ENCODE measurements at regions not wholly inside any gene's neighbourhood (a gene's known extent, or its start where the extent isn't known, plus 50 kb on each side); places are given as distances from the start of the nearest gene placed in this dataset.

- TF ChIP-seq POLR2A (IDR thresholded peaks at IDR 0.05; ENCODE audit: low read depth, low read length) (no peak), POLR2AphosphoS5 (IDR thresholded peaks at IDR 0.05; ENCODE audit: low read depth, low read length) (no peak), POU2F2 (IDR thresholded peaks at IDR 0.05; ENCODE audit: low read depth, low read length) (no peak)
Observed at GRCh38 chr3:59654123-59654479, 604.3 kb upstream of the CFAP20DC start.

All from GM12891 (cell line).